ENCODE measurements at regions not wholly inside any gene's neighbourhood (a gene's known extent, or its start where the extent isn't known, plus 50 kb on each side); places are given as distances from the start of the nearest gene placed in this dataset.

- DNase-seq (ENCODE audit: low read depth in 2 of 2), result no peak
These were observed 138.0 kb upstream of the GPC1 start for GRCh38 chr2:240297256-240298116.

- no peak for DNase-seq (ENCODE audit: low read depth in 2 of 2)
These were observed 137.2 kb upstream of the GPC1 start for GRCh38 chr2:240298117-240298790.

GRCh38 chr2:240298803-240299709 is 136.4 kb upstream of the GPC1 start:
- no peak for DNase-seq (ENCODE audit: low read depth in 2 of 2)

DNA sequence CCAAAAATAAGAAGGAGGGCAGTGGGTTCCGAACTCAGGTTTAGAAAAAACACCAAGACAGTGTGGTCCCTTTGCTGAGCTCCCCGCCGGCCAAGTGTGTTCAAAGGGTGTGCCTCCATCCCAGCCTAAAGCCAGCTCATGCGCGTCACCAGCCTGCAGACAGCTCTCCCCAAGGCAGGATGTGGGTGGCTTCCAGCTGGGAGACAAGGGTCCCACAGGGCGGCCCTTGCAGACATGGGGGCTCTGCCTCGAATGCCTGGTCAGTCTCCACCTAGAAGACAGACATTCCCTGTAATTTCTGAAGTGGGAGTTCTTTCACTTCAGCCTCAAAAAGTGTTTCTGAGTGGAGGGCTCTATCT is 135.8 kb upstream of the GPC1 start:
- DNase-seq (ENCODE audit: low read depth in 2 of 2), result no peak

GRCh38 chr2:240300261-240300821 is 135.1 kb upstream of the GPC1 start:
- no peak for DNase-seq (ENCODE audit: low read depth in 2 of 2)

GRCh38 chr2:240300840-240301239 is 134.6 kb upstream of the GPC1 start:
- no peak for DNase-seq (ENCODE audit: low read depth in 2 of 2)

GRCh38 chr2:240301256-240301795 is 134.1 kb upstream of the GPC1 start:
- DNase-seq (ENCODE audit: low read depth in 2 of 2), result no peak

- DNase-seq (ENCODE audit: low read depth in 2 of 2), result no peak
These were observed 133.4 kb upstream of the GPC1 start for GRCh38 chr2:240302041-240302440.

DNA sequence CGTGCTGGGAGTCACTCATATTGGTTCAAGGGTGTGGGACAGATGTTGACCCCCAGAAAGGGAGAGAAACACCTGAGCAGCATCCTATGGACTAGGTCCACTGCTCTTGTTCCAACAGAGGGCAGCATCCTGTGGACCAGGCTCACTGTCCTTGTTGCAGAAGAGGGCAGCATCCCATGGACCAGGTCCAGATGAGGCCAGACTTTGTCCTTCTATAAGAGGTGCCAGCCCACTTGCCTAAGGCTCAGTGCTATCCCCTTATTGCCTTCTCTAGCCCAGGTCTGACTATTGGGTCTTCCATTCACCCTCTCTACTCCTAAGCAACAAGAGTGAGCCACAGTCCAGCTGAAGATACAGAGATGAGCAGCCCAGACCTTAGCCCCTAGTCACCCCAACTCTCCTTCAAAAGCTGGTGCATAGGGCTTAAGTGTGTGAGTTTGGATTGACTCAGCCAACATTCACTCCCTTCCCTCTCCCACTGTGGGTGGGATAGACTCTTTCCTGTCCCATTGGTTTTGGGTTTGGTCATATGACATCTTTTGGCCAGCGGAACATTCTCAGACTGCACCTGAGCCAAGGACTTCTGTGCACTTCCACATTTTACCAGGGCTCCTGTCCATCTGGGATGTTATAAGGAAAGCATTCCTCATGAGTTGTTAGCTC is 132.4 kb upstream of the GPC1 start:
- DNase-seq (ENCODE audit: low read depth in 2 of 2), result no peak

DNA sequence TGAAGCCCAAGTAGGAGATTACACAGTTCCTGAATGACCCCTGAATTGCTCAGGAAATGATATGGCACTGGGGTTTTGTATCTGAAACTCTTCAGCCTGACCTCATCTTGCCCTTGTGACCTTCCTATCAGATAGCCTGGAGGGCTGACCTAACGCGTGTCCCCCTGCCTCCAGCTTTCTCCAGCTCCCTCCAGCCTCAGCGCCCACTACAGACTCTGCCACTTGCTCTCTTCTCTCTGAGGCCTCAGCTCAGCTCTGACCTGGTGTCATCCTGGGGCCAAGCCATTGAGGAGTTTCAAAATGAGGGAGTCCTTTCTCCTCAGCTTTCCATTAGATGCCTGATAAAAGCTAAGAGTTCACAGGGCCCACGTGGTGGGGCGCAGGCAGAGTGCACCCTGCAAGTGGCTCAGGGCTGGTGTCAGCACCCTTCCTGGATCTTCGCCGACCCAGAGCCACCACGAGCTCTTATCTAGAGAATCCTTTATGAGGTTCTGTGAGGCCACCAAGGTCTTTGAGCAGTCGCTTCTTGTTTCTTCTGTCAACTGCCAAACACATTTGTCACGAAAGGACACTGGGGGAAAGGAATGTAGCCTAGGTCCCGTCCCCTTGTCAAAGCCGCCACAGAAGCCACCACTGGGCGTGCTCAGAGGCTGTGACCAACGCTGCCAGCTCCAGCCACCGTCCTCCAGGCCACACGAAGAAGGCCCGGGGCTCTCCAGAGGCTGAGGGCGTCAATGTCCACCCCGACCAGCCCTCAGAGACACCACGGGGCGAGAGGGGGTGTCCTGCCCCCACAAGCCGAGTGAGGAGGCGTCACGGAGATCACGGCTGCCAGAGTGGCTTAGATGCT is 131.3 kb upstream of the GPC1 start:
- DNase-seq (ENCODE audit: low read depth in 2 of 2), result no peak

DNA sequence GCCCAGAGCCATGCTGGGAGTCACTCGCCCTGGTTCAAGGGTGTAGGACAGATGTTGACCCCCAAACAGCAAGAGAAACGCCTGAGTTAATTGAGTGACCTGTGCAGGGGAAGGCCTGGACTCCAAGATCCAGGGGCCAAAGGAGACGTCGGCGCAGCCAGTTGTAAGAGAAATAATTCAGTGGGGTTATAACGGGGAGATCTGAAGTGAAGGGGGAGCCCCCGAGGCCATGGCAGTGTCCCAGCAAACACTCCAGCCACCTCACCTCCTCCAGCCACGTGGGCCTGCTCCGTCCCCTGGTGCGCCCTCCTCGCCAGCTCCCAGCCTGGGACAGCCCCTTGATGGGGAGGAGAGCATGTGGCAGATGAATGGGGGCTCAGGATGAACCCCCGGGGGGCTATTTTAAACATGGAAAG is 130.7 kb upstream of the GPC1 start:
- no peak for DNase-seq (ENCODE audit: low read depth in 2 of 2)

GRCh38 chr2:240305369-240305962 is 130.0 kb upstream of the GPC1 start:
- DNase-seq (ENCODE audit: low read depth in 2 of 2), result no peak

DNA sequence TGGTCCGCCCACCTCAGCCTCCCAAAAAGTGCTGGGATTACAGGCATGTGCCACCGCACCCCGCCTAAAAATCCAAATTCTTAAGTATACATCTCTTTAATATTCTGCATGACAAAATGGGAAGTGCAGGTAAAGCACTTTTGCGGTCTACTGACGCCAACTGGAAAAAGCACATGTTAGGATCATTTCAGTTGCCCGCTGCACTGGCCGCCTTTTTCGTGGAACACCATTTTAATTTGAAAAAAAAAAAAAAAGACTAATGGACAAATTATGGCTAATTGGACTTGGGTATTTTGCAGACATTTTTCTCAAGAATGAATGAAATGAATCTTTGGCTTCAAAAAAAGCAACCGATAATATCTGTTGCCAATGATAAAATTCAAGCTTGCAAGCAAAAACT is 129.3 kb upstream of the GPC1 start:
- DNase-seq (ENCODE audit: low read depth in 2 of 2), result no peak

DNA sequence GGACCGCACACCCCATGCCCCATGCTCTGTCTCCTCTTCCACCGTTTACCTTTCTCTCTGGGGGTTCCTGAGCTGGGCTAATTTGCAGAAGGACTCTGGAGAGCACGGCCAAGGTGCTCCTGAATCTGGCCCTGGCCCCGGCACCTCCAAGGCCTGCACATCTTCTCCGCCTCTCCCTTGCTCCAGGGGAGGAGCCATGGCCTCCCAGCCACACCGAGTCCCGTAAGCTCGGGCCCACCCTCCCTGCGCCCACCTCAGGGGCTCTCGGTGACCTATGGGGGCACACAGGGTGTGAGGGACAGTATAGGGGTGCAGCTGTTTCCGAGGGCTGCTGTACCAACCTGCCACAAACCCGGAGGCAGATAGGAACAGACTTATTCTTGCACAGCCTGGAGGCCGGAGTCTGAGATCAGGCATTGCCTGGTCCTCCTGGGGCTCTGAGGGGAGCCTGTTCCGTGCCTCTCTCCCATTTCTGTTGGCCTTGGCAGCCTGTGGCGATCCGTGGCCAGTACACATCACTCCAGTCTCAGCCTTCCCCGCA is 127.3 kb upstream of the GPC1 start:
- DNase-seq (ENCODE audit: low read depth in 2 of 2), result no peak

- DNase-seq (ENCODE audit: low read depth in 2 of 2), result no peak
These were observed 126.2 kb upstream of the GPC1 start for GRCh38 chr2:240309214-240309613.

GRCh38 chr2:240310201-240310600 is 125.3 kb upstream of the GPC1 start:
- DNase-seq (ENCODE audit: low read depth in 2 of 2), result no peak

GRCh38 chr2:240310645-240311044 is 124.8 kb upstream of the GPC1 start:
- no peak for DNase-seq (ENCODE audit: low read depth in 2 of 2)

GRCh38 chr2:240311821-240312220 is 123.6 kb upstream of the GPC1 start:
- no peak for DNase-seq (ENCODE audit: low read depth in 2 of 2)

DNA sequence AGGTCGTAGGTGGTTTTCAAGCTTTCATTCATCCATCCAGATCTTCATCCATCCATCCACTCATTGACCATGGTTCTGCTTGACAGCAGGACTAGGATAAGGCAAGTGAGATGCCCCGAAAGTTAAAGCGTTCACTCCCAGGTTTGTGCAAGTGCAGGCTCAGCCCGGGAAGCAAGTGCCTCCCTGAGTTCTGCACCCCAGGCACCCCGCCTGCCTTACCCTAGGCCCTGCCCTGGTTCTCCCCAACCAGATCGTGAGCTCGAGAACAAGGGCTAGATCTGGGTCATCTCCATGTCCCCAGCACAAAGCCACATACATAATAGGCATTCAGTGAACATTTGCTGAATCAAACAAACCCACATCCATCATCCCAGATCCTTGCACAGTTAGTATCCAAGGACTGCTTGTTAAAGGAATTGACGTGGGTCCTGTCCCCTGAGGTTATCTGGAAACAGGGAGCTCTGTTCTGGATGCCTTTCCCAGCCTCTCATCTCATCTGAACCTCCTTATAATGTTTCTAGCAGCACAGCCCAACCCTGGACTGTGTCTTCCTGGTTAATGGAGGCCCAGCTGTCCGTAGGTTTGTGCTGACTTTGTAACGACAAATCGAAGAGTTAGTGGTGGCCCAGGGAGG is 116.1 kb upstream of the GPC1 start:
- DNase-seq (ENCODE audit: low read depth in 2 of 2), result no peak
